Uterus (tissue), 3 donors: ENCODE measurements at regions not wholly inside any gene's neighbourhood (a gene's known extent, or its start where the extent isn't known, plus 50 kb on each side); places are given as distances from the start of the nearest gene placed in this dataset.
A peak's percentile ranks its signal among the peaks of the same experiment; 100 is the strongest.

Source experiments
- DNase-seq, 2 donors: peaks; one replicate each; pipeline ENCODE4 v3.0.0-alpha.2; 2019 to 2020
- H3K27ac ChIP-seq, 2 donors: fragments of 200-600 bp; sonication (generic); 1 replicate in 1 of 2; 2 replicates in 1 of 2; pipeline ENCODE4 v1.5.1; 2016 to 2018
- H3K27me3 ChIP-seq, 2 donors: fragments of 200-600 bp; sonication (generic); one replicate each; pipeline ENCODE4 v1.5.1; 2018 to 2019; ENCODE audit warnings: control low read depth in 1 of 2
- H3K36me3 ChIP-seq, 2 donors: fragments of 200-600 bp; sonication (generic); one replicate each; pipeline ENCODE4 v1.5.1; 2019; ENCODE audit warnings: control low read depth in 1 of 2
- H3K4me1 ChIP-seq, 2 donors: fragments of 200-600 bp; sonication (generic); one replicate each; pipeline ENCODE4 v1.5.1; 2018 to 2019; ENCODE audit warnings: control low read depth in 1 of 2
- H3K4me3 ChIP-seq, 2 donors: fragments of 200-600 bp; sonication (generic); 1 replicate in 1 of 2; 2 replicates in 1 of 2; pipeline ENCODE4 v1.5.1; 2018 to 2019; ENCODE audit warnings: mild to moderate bottlenecking in 1 of 2
- H3K9me3 ChIP-seq, 2 donors: fragments of 200-600 bp; sonication (generic); one replicate each; pipeline ENCODE4 v1.5.1; 2019; ENCODE audit warnings: control low read depth in 1 of 2
- POLR2A ChIP-seq, 2 donors: fragments of 450-650 bp; IDR thresholded peaks; one replicate each; pipeline ENCODE4 v1.6.1; 2016; ENCODE audit warnings: antibody characterized with exemption in 2 of 2, mild to moderate bottlenecking in 1 of 2, moderate library complexity in 1 of 2
- intact Hi-C: fragments of 100-400 bp; cut with DNase I; formaldehyde crosslinking; loops from one replicate; pipeline ENCODE4 v1.15.1; 2023; ENCODE audit warnings: low total_unique reads
- TF ChIP-seq, protein P1 (sequence below), 4 experiments: fragments of 200-600 bp in 2 of 4; fragments of 450-650 bp in 2 of 4; sonication (generic) in 2 of 4; IDR thresholded peaks; one replicate each; pipeline ENCODE4 v1.5.1; 2016 to 2019; ENCODE audit warnings: antibody characterized with exemption in 4 of 4, mild to moderate bottlenecking in 2 of 4, moderate library complexity in 1 of 4
- donor health status: DM: yes; HTN: yes; CAD: no.

GRCh38 chr2:11963966-11964365 lies 217.5 kb downstream of the LPIN1 start:
- Histone ChIP-seq H3K36me3 (no peaks in the 10 kb centered on the region), H3K4me1 (no peaks in the 10 kb centered on the region), H3K27ac (peak overlapping the region; percentile 5 to 73), H3K4me3 (no peak overlapping the region), H3K27me3 (no peaks in the 10 kb centered on the region), H3K9me3 (no peaks in the 10 kb centered on the region)
- intact Hi-C loops, result no loop called here
- TF ChIP-seq POLR2A (IDR thresholded peaks at IDR 0.05), result no peak
- TF ChIP-seq, protein P1, sequence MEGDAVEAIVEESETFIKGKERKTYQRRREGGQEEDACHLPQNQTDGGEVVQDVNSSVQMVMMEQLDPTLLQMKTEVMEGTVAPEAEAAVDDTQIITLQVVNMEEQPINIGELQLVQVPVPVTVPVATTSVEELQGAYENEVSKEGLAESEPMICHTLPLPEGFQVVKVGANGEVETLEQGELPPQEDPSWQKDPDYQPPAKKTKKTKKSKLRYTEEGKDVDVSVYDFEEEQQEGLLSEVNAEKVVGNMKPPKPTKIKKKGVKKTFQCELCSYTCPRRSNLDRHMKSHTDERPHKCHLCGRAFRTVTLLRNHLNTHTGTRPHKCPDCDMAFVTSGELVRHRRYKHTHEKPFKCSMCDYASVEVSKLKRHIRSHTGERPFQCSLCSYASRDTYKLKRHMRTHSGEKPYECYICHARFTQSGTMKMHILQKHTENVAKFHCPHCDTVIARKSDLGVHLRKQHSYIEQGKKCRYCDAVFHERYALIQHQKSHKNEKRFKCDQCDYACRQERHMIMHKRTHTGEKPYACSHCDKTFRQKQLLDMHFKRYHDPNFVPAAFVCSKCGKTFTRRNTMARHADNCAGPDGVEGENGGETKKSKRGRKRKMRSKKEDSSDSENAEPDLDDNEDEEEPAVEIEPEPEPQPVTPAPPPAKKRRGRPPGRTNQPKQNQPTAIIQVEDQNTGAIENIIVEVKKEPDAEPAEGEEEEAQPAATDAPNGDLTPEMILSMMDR (IDR thresholded peaks at IDR 0.05), result no peak
- DNase-seq, result no peak

- no peak for TF ChIP-seq POLR2A (IDR thresholded peaks at IDR 0.05)
- TF ChIP-seq, protein P1 (IDR thresholded peaks at IDR 0.05), result no peak
- H3K4me1 ChIP-seq, result no peaks in the 10 kb centered on the region
- peak; percentile 34 to 35 for DNase-seq
These were observed 221.6 kb downstream of the LPIN1 start for GRCh38 chr2:11967946-11968465.

GRCh38 chr2:11968521-11968920 lies 222.1 kb downstream of the LPIN1 start:
- H3K27ac ChIP-seq, result no peak overlapping the region
- H3K9me3 ChIP-seq, result no peaks in the 10 kb centered on the region
- no peaks in the 10 kb centered on the region for H3K36me3 ChIP-seq
- no peak overlapping the region for H3K4me3 ChIP-seq
- H3K4me1 ChIP-seq, result no peaks in the 10 kb centered on the region
- H3K27me3 ChIP-seq, result no peaks in the 10 kb centered on the region
- TF ChIP-seq, protein P1 (IDR thresholded peaks at IDR 0.05), result no peak
- TF ChIP-seq POLR2A (IDR thresholded peaks at IDR 0.05), result no peak
- DNase-seq, result no peak
- intact Hi-C loops, result no loop called here

More at GRCh38 chr2:11967946-11968465, 221.6 kb downstream of the LPIN1 start:
- H3K27ac ChIP-seq, result peak overlapping the region in 1 of 2 donors; percentile 28
- no peaks in the 10 kb centered on the region for H3K9me3 ChIP-seq
- no peaks in the 10 kb centered on the region for H3K27me3 ChIP-seq
- no peak overlapping the region for H3K4me3 ChIP-seq
- intact Hi-C loops, result no loop called here
- H3K36me3 ChIP-seq, result no peaks in the 10 kb centered on the region

- intact Hi-C loops, result no loop called here
- Histone ChIP-seq H3K27ac (no peak overlapping the region), H3K4me3 (no peak overlapping the region), H3K4me1 (no peaks in the 10 kb centered on the region), H3K9me3 (peaks cover 0 to 5% of the 10 kb centered on the region in 2 donors), H3K27me3 (no peaks in the 10 kb centered on the region), H3K36me3 (no peaks in the 10 kb centered on the region)
- no peak for DNase-seq
- TF ChIP-seq, protein P1 (IDR thresholded peaks at IDR 0.05), result no peak
- no peak for TF ChIP-seq POLR2A (IDR thresholded peaks at IDR 0.05)
These were observed 223.3 kb downstream of the LPIN1 start for GRCh38 chr2:11969774-11970173.

DNA sequence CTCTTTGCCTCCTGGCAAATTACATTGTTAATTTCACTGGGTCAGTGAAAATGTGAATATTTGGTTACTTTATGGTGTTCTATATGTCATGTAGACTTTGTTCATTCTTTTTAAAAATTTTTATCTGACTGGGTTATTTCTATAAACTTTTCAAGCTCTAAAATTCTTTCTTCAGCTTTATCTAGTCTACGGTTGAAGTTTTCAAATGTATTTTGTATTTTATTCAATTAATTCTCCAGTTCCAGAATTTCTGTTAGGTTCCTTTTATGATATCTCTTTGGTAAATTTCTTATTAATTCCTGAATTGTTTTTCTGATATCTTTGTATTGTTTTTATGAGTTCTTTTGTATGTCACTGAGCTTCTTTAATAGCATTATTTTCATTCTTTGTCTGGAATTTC lies 228.1 kb downstream of the LPIN1 start:
- no peaks in the 10 kb centered on the region for H3K4me1 ChIP-seq
- no peak overlapping the region for H3K4me3 ChIP-seq
- no peak overlapping the region for H3K27ac ChIP-seq
- DNase-seq, result no peak
- no peaks in the 10 kb centered on the region for H3K27me3 ChIP-seq
- no peak for TF ChIP-seq POLR2A (IDR thresholded peaks at IDR 0.05)
- TF ChIP-seq, protein P1 (IDR thresholded peaks at IDR 0.05), result no peak
- H3K9me3 ChIP-seq, result peaks cover 0 to 5% of the 10 kb centered on the region in 2 donors
- intact Hi-C loops, result no loop called here
- no peaks in the 10 kb centered on the region for H3K36me3 ChIP-seq
